Smooth muscle cell (in vitro differentiated cells): ENCODE measurements at regions not wholly inside any gene's neighbourhood (a gene's known extent, or its start where the extent isn't known, plus 50 kb on each side); places are given as distances from the start of the nearest gene placed in this dataset.
"Not testable (repeated sequence)": the region's sequence is repeated elsewhere in the genome, so short reads cannot be mapped to it uniquely, and the experiment has no call there.

Source experiments
- DNase-seq: peaks from one replicate; lab custom pipeline; 2025; ENCODE audit not compliant: unreplicated experiment; lab: John Stamatoyannopoulos, UW
- H2AFZ ChIP-seq: fragments of 200-600 bp; sonication (generic); 2 replicates; pipeline ENCODE4 v1.6.0; 2016; ENCODE audit warnings: antibody characterized with exemption, low read depth, mild to moderate bottlenecking
- H3F3A ChIP-seq: fragments of 200-600 bp; sonication (generic); 2 replicates; pipeline ENCODE4 v1.6.0; 2017; ENCODE audit warnings: antibody characterized with exemption, low read depth
- H3K27ac ChIP-seq: fragments of 200-600 bp; sonication (generic); 2 replicates; pipeline ENCODE4 v1.5.1; 2016; ENCODE audit warnings: low read depth, mild to moderate bottlenecking
- H3K27me3 ChIP-seq: fragments of 200-600 bp; sonication (generic); 2 replicates; pipeline ENCODE4 v1.6.1; 2016; ENCODE audit warnings: low read depth, mild to moderate bottlenecking
- H3K36me3 ChIP-seq: fragments of 200-600 bp; sonication (generic); 2 replicates; pipeline ENCODE4 v1.5.1; 2016; ENCODE audit warnings: low read depth
- H3K4me1 ChIP-seq: fragments of 200-600 bp; sonication (generic); 2 replicates; pipeline ENCODE4 v1.5.1; 2016; ENCODE audit warnings: low read depth
- H3K4me2 ChIP-seq: fragments of 200-600 bp; sonication (generic); 2 replicates; pipeline ENCODE4 v1.6.0; 2016; ENCODE audit warnings: mild to moderate bottlenecking
- H3K4me3 ChIP-seq: fragments of 200-600 bp; sonication (generic); 2 replicates; pipeline ENCODE4 v1.5.1; 2016; ENCODE audit warnings: mild to moderate bottlenecking
- H3K79me2 ChIP-seq: fragments of 200-600 bp; sonication (generic); 2 replicates; pipeline ENCODE4 v1.6.0; 2016; ENCODE audit warnings: low read depth, mild to moderate bottlenecking
- H3K9ac ChIP-seq: fragments of 200-600 bp; sonication (generic); 2 replicates; pipeline ENCODE4 v1.6.0; 2016; ENCODE audit warnings: low read depth
- H3K9me3 ChIP-seq: fragments of 200-600 bp; sonication (generic); replicated peaks from 2 replicates; pipeline ENCODE4 v1.5.1; 2016; ENCODE audit warnings: low read depth
- H4K20me1 ChIP-seq: fragments of 200-600 bp; sonication (generic); 2 replicates; pipeline ENCODE4 v1.6.0; 2016; ENCODE audit warnings: low read depth
- WGBS: methylation state at CpG from one replicate; pipeline ENCODE4 v1.1.7; 2016; ENCODE audit warnings: low lambda C conversion rate; 5-methylcytosine and 5-hydroxymethylcytosine counted together
- TF ChIP-seq, protein P1 (sequence below): fragments of 200-600 bp; sonication (generic); IDR thresholded peaks from 2 replicates; pipeline ENCODE4 v1.5.1; 2017; ENCODE audit warnings: borderline replicate concordance, mild to moderate bottlenecking, antibody characterized with exemption; ENCODE audit not compliant: insufficient read depth, poor library complexity, severe bottlenecking

DNA sequence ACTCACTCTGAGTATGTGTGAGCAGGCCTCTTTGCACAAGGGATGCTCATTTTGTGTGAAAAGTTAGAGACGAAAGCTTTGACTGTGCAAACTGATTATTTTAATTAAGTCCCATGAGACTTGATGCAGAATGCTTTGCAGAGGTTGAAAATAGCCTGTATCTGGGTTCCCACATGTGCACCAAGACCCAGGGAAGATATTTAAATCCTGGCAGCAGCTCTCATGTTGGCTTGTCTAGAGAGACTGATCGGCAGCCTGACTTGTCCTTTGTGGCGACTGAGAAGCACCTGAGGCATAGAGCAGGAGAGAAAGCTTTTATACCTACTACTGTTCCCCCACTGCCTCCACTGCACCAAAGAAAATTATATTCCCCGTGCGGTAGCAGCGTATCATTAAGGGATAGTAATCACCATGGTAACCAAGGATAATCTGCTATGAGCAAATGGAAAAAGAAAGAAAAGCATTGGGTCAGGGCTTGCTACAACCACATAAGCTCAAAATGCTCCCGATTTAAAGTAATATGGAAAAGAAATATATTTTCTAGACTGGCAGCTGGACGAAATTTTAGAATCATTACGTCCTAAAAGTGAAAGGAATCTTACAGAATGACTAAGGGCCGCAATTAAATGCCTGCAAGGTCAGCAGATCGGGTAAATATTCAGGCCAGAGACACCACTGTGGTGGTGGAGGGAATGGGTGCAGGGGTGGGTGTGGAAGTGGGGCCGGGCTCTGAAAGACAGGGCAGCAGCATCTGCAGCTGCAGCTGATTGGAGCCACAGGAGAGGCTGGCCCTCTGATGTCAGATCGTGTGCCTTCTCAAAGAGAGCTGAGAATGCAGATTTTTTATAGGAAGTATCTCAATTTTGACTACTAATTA, 135.3 kb upstream of the EPB41L4A start:
- no peak for DNase-seq
- no peak overlapping the region for H3K9ac ChIP-seq
- H3K79me2 ChIP-seq = no peaks in the 10 kb centered on the region
- no peaks in the 10 kb centered on the region for H4K20me1 ChIP-seq
- peaks cover under 1% of the 10 kb centered on the region for H3K4me1 ChIP-seq
- H3K27me3 ChIP-seq = no peaks in the 10 kb centered on the region
- H3K36me3 ChIP-seq = no peaks in the 10 kb centered on the region
- H2AFZ ChIP-seq = no peak overlapping the region
- TF ChIP-seq, protein P1, sequence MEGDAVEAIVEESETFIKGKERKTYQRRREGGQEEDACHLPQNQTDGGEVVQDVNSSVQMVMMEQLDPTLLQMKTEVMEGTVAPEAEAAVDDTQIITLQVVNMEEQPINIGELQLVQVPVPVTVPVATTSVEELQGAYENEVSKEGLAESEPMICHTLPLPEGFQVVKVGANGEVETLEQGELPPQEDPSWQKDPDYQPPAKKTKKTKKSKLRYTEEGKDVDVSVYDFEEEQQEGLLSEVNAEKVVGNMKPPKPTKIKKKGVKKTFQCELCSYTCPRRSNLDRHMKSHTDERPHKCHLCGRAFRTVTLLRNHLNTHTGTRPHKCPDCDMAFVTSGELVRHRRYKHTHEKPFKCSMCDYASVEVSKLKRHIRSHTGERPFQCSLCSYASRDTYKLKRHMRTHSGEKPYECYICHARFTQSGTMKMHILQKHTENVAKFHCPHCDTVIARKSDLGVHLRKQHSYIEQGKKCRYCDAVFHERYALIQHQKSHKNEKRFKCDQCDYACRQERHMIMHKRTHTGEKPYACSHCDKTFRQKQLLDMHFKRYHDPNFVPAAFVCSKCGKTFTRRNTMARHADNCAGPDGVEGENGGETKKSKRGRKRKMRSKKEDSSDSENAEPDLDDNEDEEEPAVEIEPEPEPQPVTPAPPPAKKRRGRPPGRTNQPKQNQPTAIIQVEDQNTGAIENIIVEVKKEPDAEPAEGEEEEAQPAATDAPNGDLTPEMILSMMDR = no peak
- H3K4me2 ChIP-seq = no peak overlapping the region
- peaks cover 6% of the 10 kb centered on the region for H3F3A ChIP-seq
- no peak overlapping the region for H3K4me3 ChIP-seq
- H3K9me3 ChIP-seq = no peaks in the 10 kb centered on the region
- no peak overlapping the region for H3K27ac ChIP-seq
- 83% methylated on average over 13 of the region's 13 CpGs for WGBS

DNA sequence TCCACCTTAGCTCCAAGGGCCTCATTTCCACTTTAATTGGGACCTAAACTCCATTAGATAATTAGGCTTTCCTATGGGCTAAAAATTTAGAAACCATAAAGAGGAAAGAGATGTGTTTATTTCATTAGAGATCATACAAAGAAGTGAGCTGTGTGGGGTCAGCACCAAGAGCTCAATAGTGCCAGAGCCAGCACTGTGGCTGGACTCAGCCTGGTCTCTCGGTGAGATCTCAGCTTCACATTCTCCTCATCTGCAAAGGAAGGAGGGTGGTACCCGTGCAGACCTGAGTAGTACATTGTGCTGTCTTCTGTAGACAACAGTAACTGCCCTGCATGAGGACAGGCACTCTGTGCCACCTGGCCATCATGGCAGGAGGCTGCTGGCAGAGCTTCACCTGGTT, 136.1 kb upstream of the EPB41L4A start:
- H3F3A ChIP-seq = no peaks in the 10 kb centered on the region
- no peaks in the 10 kb centered on the region for H3K9me3 ChIP-seq
- H3K9ac ChIP-seq = no peak overlapping the region
- DNase-seq = no peak
- no peaks in the 10 kb centered on the region for H3K27me3 ChIP-seq
- TF ChIP-seq, protein P1 = no peak
- no peak overlapping the region for H3K4me2 ChIP-seq
- no peaks in the 10 kb centered on the region for H3K4me1 ChIP-seq
- no peak overlapping the region for H3K27ac ChIP-seq
- no peak overlapping the region for H2AFZ ChIP-seq
- H3K36me3 ChIP-seq = no peaks in the 10 kb centered on the region
- H3K79me2 ChIP-seq = no peaks in the 10 kb centered on the region
- 77% methylated on average over 2 of the region's 2 CpGs for WGBS
- H4K20me1 ChIP-seq = no peaks in the 10 kb centered on the region
- H3K4me3 ChIP-seq = no peak overlapping the region

- TF ChIP-seq, protein P1 = no peak
- no peak overlapping the region for H3K27ac ChIP-seq
- no peak for DNase-seq
- no peak overlapping the region for H3K4me2 ChIP-seq
- H3K36me3 ChIP-seq = no peaks in the 10 kb centered on the region
- H3F3A ChIP-seq = no peaks in the 10 kb centered on the region
- H2AFZ ChIP-seq = no peak overlapping the region
- WGBS = 53% methylated on average over 3 of the region's 3 CpGs
- no peaks in the 10 kb centered on the region for H3K4me1 ChIP-seq
- H3K4me3 ChIP-seq = no peak overlapping the region
- no peaks in the 10 kb centered on the region for H3K79me2 ChIP-seq
- no peaks in the 10 kb centered on the region for H3K27me3 ChIP-seq
- no peak overlapping the region for H3K9ac ChIP-seq
- H4K20me1 ChIP-seq = no peaks in the 10 kb centered on the region
- no peaks in the 10 kb centered on the region for H3K9me3 ChIP-seq
Observed at GRCh38 chr5:112555691-112556090, 136.6 kb upstream of the EPB41L4A start.

DNA sequence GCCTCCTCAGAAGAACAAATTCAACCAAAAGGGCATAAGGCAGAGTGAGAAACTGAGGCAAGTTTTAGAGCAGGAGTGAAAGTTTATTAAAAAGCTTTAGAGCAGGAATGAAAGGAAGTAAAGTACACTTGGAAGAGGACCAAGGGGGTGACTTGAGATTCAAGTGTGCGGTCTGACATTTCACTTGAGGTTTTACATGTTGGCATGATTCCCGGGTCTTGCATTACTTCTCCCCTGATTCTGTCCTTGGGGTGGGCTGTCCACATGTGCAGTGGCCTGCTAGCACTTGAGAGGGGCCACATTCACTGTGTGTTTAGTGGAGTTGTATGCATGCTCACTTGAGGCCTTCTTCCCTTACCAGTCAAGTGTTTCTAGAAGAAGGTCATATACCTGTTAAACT, 140.4 kb upstream of the EPB41L4A start:
- not testable (repeated sequence) for H3K9me3 ChIP-seq, H2AFZ ChIP-seq, H3K9ac ChIP-seq, H3K4me3 ChIP-seq, H3K36me3 ChIP-seq, DNase-seq, H3F3A ChIP-seq, H3K79me2 ChIP-seq, H3K27me3 ChIP-seq, H3K4me2 ChIP-seq, H4K20me1 ChIP-seq, H3K4me1 ChIP-seq, H3K27ac ChIP-seq
- 84% methylated on average over 2 of the region's 2 CpGs for WGBS
